ENCODE measurements at regions not wholly inside any gene's neighbourhood (a gene's known extent, or its start where the extent isn't known, plus 50 kb on each side); places are given as distances from the start of the nearest gene placed in this dataset.

- CTCF ChIA-PET = interaction anchor here (1.3 kb wide), 1 partner anchor 100 kb away, joined by 3 read pairs; no protein-coding TSS in a partner anchor
- H3K9me3 ChIP-seq (ENCODE audit: control extremely low read depth in 1 of 5, control insufficient read depth in 4 of 5, insufficient read depth in 2 of 5, low read depth in 1 of 5, low read length in 4 of 5) = no peaks in the 10 kb centered on the region
- H3K4me1 ChIP-seq (ENCODE audit: control extremely low read depth in 1 of 4, control insufficient read depth in 4 of 4, insufficient read depth in 4 of 4, low read length in 3 of 4) = no peaks in the 10 kb centered on the region
- DNase-seq = no peak
- H3K27ac ChIP-seq (ENCODE audit: insufficient read depth in 1 of 2, low read depth in 1 of 2, low read length in 2 of 2, poor library complexity in 1 of 2, severe bottlenecking in 2 of 2) = no peak overlapping the region
- peaks cover 0 to 2% (median 0%) of the 10 kb centered on the region in 5 experiments for H3K27me3 ChIP-seq (replicated peaks in 2 of 5; ENCODE audit: control insufficient read depth in 4 of 5, insufficient read depth in 5 of 5, low read length in 4 of 5)
- H3K4me3 ChIP-seq (ENCODE audit: control insufficient read depth in 1 of 7, extremely low read depth in 1 of 7, insufficient read depth in 4 of 7, low read depth in 2 of 7, low read length in 6 of 7) = no peak overlapping the region
- POLR2A ChIA-PET = no interaction called here
- H3K36me3 ChIP-seq (ENCODE audit: control insufficient read depth in 4 of 4, insufficient read depth in 4 of 4, low read length in 3 of 4) = no peaks in the 10 kb centered on the region
- 97% methylated on average over 4 of the region's 6 CpGs for WGBS (ENCODE audit: insufficient coverage)
Measured at GRCh38 chr20:57987659-57988058, 240.8 kb downstream of the ANKRD60 start.

GRCh38 chr20:57986666-57987065 is 241.8 kb downstream of the ANKRD60 start:
- Histone ChIP-seq H3K4me1 (ENCODE audit: control extremely low read depth in 1 of 4, control insufficient read depth in 4 of 4, insufficient read depth in 4 of 4, low read length in 3 of 4) (no peaks in the 10 kb centered on the region), H3K27ac (ENCODE audit: insufficient read depth in 1 of 2, low read depth in 1 of 2, low read length in 2 of 2, poor library complexity in 1 of 2, severe bottlenecking in 2 of 2) (no peak overlapping the region), H3K4me3 (ENCODE audit: control insufficient read depth in 1 of 7, extremely low read depth in 1 of 7, insufficient read depth in 4 of 7, low read depth in 2 of 7, low read length in 6 of 7) (no peak overlapping the region), H3K27me3 (replicated peaks in 2 of 5; ENCODE audit: control insufficient read depth in 4 of 5, insufficient read depth in 5 of 5, low read length in 4 of 5) (peaks cover 0 to 2% (median 0%) of the 10 kb centered on the region in 5 experiments), H3K9me3 (ENCODE audit: control extremely low read depth in 1 of 5, control insufficient read depth in 4 of 5, insufficient read depth in 2 of 5, low read depth in 1 of 5, low read length in 4 of 5) (no peaks in the 10 kb centered on the region), H3K36me3 (ENCODE audit: control insufficient read depth in 4 of 4, insufficient read depth in 4 of 4, low read length in 3 of 4) (no peaks in the 10 kb centered on the region)
- DNase-seq = no peak
- ChIA-PET POLR2A (no interaction called here), CTCF (interaction anchor here (1.3 kb wide), 1 partner anchor 101 kb away, joined by 3 read pairs; no protein-coding TSS in a partner anchor)
- WGBS (ENCODE audit: insufficient coverage) = 97% methylated on average over 6 of the region's 6 CpGs

- Histone ChIP-seq H3K9me3 (ENCODE audit: control extremely low read depth in 1 of 5, control insufficient read depth in 4 of 5, insufficient read depth in 2 of 5, low read depth in 1 of 5, low read length in 4 of 5) (no peaks in the 10 kb centered on the region), H3K27me3 (replicated peaks in 2 of 5; ENCODE audit: control insufficient read depth in 4 of 5, insufficient read depth in 5 of 5, low read length in 4 of 5) (peaks cover 0 to 2% (median 0%) of the 10 kb centered on the region in 5 experiments), H3K36me3 (ENCODE audit: control insufficient read depth in 4 of 4, insufficient read depth in 4 of 4, low read length in 3 of 4) (no peaks in the 10 kb centered on the region), H3K4me1 (ENCODE audit: control extremely low read depth in 1 of 4, control insufficient read depth in 4 of 4, insufficient read depth in 4 of 4, low read length in 3 of 4) (no peaks in the 10 kb centered on the region), H3K4me3 (ENCODE audit: control insufficient read depth in 1 of 7, extremely low read depth in 1 of 7, insufficient read depth in 4 of 7, low read depth in 2 of 7, low read length in 6 of 7) (no peak overlapping the region), H3K27ac (ENCODE audit: insufficient read depth in 1 of 2, low read depth in 1 of 2, low read length in 2 of 2, poor library complexity in 1 of 2, severe bottlenecking in 2 of 2) (no peak overlapping the region)
- ChIA-PET POLR2A (no interaction called here), CTCF (no interaction called here)
- 100% methylated on average over 2 of the region's 5 CpGs for WGBS (ENCODE audit: insufficient coverage)
- DNase-seq = no peak
Measured at GRCh38 chr20:57985278-57985677, 243.2 kb downstream of the ANKRD60 start.

GRCh38 chr20:57983082-57983481 is 245.4 kb downstream of the ANKRD60 start:
- 98% methylated on average over 7 of the region's 9 CpGs for WGBS (ENCODE audit: insufficient coverage)
- Histone ChIP-seq H3K4me1 (ENCODE audit: control extremely low read depth in 1 of 4, control insufficient read depth in 4 of 4, insufficient read depth in 4 of 4, low read length in 3 of 4) (no peaks in the 10 kb centered on the region), H3K4me3 (ENCODE audit: control insufficient read depth in 1 of 7, extremely low read depth in 1 of 7, insufficient read depth in 4 of 7, low read depth in 2 of 7, low read length in 6 of 7) (no peak overlapping the region), H3K27ac (ENCODE audit: insufficient read depth in 1 of 2, low read depth in 1 of 2, low read length in 2 of 2, poor library complexity in 1 of 2, severe bottlenecking in 2 of 2) (no peak overlapping the region), H3K27me3 (replicated peaks in 2 of 5; ENCODE audit: control insufficient read depth in 4 of 5, insufficient read depth in 5 of 5, low read length in 4 of 5) (no peaks in the 10 kb centered on the region), H3K9me3 (ENCODE audit: control extremely low read depth in 1 of 5, control insufficient read depth in 4 of 5, insufficient read depth in 2 of 5, low read depth in 1 of 5, low read length in 4 of 5) (no peaks in the 10 kb centered on the region), H3K36me3 (ENCODE audit: control insufficient read depth in 4 of 4, insufficient read depth in 4 of 4, low read length in 3 of 4) (no peaks in the 10 kb centered on the region)
- DNase-seq = no peak
- ChIA-PET CTCF (no interaction called here), POLR2A (no interaction called here)

- no peaks in the 10 kb centered on the region for H3K27me3 ChIP-seq (replicated peaks in 2 of 5; ENCODE audit: control insufficient read depth in 4 of 5, insufficient read depth in 5 of 5, low read length in 4 of 5)
- H3K4me3 ChIP-seq (ENCODE audit: control insufficient read depth in 1 of 7, extremely low read depth in 1 of 7, insufficient read depth in 4 of 7, low read depth in 2 of 7, low read length in 6 of 7) = no peak overlapping the region
- H3K27ac ChIP-seq (ENCODE audit: insufficient read depth in 1 of 2, low read depth in 1 of 2, low read length in 2 of 2, poor library complexity in 1 of 2, severe bottlenecking in 2 of 2) = no peak overlapping the region
- no peak for DNase-seq
- 88% methylated on average over 7 of the region's 8 CpGs for WGBS (ENCODE audit: insufficient coverage)
- no peaks in the 10 kb centered on the region for H3K36me3 ChIP-seq (ENCODE audit: control insufficient read depth in 4 of 4, insufficient read depth in 4 of 4, low read length in 3 of 4)
- no peaks in the 10 kb centered on the region for H3K9me3 ChIP-seq (ENCODE audit: control extremely low read depth in 1 of 5, control insufficient read depth in 4 of 5, insufficient read depth in 2 of 5, low read depth in 1 of 5, low read length in 4 of 5)
- ChIA-PET POLR2A (no interaction called here), CTCF (no interaction called here)
- no peaks in the 10 kb centered on the region for H3K4me1 ChIP-seq (ENCODE audit: control extremely low read depth in 1 of 4, control insufficient read depth in 4 of 4, insufficient read depth in 4 of 4, low read length in 3 of 4)
Measured at GRCh38 chr20:57980506-57980905, 247.9 kb downstream of the ANKRD60 start.

- Histone ChIP-seq H3K4me1 (ENCODE audit: control extremely low read depth in 1 of 4, control insufficient read depth in 4 of 4, insufficient read depth in 4 of 4, low read length in 3 of 4) (no peaks in the 10 kb centered on the region), H3K27me3 (replicated peaks in 2 of 5; ENCODE audit: control insufficient read depth in 4 of 5, insufficient read depth in 5 of 5, low read length in 4 of 5) (no peaks in the 10 kb centered on the region), H3K36me3 (ENCODE audit: control insufficient read depth in 4 of 4, insufficient read depth in 4 of 4, low read length in 3 of 4) (no peaks in the 10 kb centered on the region), H3K9me3 (ENCODE audit: control extremely low read depth in 1 of 5, control insufficient read depth in 4 of 5, insufficient read depth in 2 of 5, low read depth in 1 of 5, low read length in 4 of 5) (no peaks in the 10 kb centered on the region), H3K4me3 (ENCODE audit: control insufficient read depth in 1 of 7, extremely low read depth in 1 of 7, insufficient read depth in 4 of 7, low read depth in 2 of 7, low read length in 6 of 7) (no peak overlapping the region), H3K27ac (ENCODE audit: insufficient read depth in 1 of 2, low read depth in 1 of 2, low read length in 2 of 2, poor library complexity in 1 of 2, severe bottlenecking in 2 of 2) (no peak overlapping the region)
- CTCF ChIA-PET = interaction anchor here (0.7 to 0.8 kb wide), 2 partner anchors 8 to 18 kb away, joined by 3 read pairs; no protein-coding TSS in a partner anchor
- WGBS (ENCODE audit: insufficient coverage) = 95% methylated on average over 6 of the region's 7 CpGs
- POLR2A ChIA-PET = no interaction called here
- DNase-seq = no peak
Measured at GRCh38 chr20:57977569-57977968, 250.9 kb downstream of the ANKRD60 start.

- peaks cover 0 to 2% (median 0%) of the 10 kb centered on the region in 5 experiments for H3K9me3 ChIP-seq (ENCODE audit: control extremely low read depth in 1 of 5, control insufficient read depth in 4 of 5, insufficient read depth in 2 of 5, low read depth in 1 of 5, low read length in 4 of 5)
- no peaks in the 10 kb centered on the region for H3K27me3 ChIP-seq (replicated peaks in 2 of 5; ENCODE audit: control insufficient read depth in 4 of 5, insufficient read depth in 5 of 5, low read length in 4 of 5)
- POLR2A ChIA-PET = no interaction called here
- H3K4me1 ChIP-seq (ENCODE audit: control extremely low read depth in 1 of 4, control insufficient read depth in 4 of 4, insufficient read depth in 4 of 4, low read length in 3 of 4) = no peaks in the 10 kb centered on the region
- H3K4me3 ChIP-seq (ENCODE audit: control insufficient read depth in 1 of 7, extremely low read depth in 1 of 7, insufficient read depth in 4 of 7, low read depth in 2 of 7, low read length in 6 of 7) = no peak overlapping the region
- DNase-seq = no peak
- CTCF ChIA-PET = interaction anchor here (0.7 kb wide), 1 partner anchor 17 kb away, joined by 3 read pairs; no protein-coding TSS in a partner anchor
- no peak overlapping the region for H3K27ac ChIP-seq (ENCODE audit: insufficient read depth in 1 of 2, low read depth in 1 of 2, low read length in 2 of 2, poor library complexity in 1 of 2, severe bottlenecking in 2 of 2)
- 97% methylated on average over 9 of the region's 10 CpGs for WGBS (ENCODE audit: insufficient coverage)
- no peaks in the 10 kb centered on the region for H3K36me3 ChIP-seq (ENCODE audit: control insufficient read depth in 4 of 4, insufficient read depth in 4 of 4, low read length in 3 of 4)
Measured at GRCh38 chr20:57977141-57977540, 251.3 kb downstream of the ANKRD60 start.

Data from common myeloid progenitor, CD34-positive (primary cell).